Central memory CD4-positive, alpha-beta T cell (primary cell): ENCODE measurements at regions not wholly inside any gene's neighbourhood (a gene's known extent, or its start where the extent isn't known, plus 50 kb on each side); places are given as distances from the start of the nearest gene placed in this dataset.
"Not testable (repeated sequence)": the region's sequence is repeated elsewhere in the genome, so short reads cannot be mapped to it uniquely, and the experiment has no call there.

ENCODE experiments used
- DNase-seq: peaks from one replicate; pipeline ENCODE4 v3.0.0; 2022

DNA sequence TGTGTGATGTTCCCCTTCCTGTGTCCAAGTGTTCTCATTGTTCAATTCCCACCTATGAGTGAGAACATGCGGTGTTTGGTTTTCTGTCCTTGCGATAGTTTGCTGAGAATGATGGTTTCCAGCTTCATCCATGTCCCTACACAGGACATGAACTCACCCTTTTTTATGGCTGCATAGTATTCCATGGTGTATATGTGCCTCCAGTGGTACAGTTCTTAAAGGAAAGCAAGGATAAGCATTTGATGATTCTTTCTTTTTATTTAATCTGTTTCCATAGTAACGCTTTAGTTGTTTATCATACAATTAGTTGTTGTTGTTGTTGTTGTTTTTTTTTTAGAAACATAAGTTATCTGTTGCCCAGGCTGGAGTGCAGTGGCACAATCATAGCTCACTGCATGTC, 133.1 kb downstream of the TSEN15 start:
- not testable (repeated sequence) for DNase-seq

DNA sequence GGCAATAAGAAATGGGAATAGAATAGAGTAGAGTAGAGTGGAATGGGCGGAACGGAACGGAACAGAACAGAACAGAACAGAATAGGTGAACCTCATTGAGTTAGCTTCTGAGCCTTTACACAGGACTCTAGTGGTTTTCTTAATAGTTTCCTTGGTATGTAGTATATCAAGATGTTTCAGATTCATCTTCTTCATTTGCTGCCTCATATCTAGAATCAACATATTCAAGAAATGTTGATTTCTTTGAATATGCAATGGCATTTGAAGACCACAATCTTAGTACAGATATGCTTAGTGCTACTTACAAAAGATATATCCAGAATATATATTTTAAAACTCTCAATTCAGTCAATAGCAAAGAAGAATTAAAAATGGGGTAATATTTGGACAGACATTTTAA, 133.8 kb downstream of the TSEN15 start:
- no peak for DNase-seq

DNA sequence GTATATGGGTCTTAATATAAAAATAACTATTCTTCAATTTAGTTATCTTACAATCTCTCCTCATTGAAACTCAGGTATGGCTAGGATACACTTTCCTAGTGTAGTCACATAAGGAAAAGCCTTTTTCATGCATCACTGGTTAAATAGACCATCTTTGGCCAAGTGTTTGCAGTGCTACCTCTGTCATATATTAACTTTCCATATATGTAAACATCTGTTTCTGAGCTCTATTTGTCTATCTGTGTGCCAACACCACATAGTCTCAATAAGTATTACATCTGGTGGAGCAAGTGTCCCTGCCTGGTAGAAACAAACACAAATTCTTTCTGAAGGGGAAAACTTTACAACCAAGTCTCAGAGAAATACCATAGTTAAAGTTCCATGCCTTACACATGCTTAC, 134.6 kb downstream of the TSEN15 start:
- no peak for DNase-seq

DNA sequence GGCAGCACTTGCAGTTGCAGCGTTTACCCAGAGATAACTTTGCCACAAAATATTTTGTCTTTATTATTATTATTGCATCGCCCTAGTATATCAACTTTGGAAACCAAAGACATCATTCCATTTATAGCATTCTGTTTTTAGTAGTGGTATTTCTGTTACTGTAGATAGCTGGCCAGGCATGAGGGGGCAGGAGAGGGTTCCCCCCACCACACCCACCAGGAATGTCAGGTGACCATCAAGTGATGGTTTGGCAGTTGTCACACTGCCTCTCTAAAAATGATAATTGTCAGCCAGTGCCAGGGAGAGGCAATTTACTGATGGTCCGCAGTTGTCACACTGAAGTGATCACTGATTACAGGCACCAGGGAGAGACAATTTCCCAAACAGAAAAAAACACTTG, 135.6 kb downstream of the TSEN15 start:
- DNase-seq: no peak

DNA sequence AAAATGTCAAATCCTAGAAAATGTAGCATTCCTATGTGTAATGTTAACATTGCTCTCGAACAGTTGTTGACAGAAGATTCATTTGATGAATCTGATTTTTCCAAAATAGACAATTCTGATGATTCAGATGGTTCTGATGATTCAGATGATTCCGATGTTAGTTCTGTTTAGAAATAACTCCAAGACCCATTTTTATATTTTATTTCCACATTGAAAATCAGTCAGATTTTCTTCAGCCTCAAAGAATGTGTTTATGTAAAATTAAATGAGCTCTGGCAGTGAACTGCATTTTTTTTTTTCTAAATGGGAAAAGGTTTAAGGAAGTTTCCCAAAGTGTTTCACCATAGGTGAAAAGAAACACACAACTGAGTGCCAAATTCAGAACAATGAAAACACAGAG, 136.5 kb downstream of the TSEN15 start:
- DNase-seq: no peak

DNA sequence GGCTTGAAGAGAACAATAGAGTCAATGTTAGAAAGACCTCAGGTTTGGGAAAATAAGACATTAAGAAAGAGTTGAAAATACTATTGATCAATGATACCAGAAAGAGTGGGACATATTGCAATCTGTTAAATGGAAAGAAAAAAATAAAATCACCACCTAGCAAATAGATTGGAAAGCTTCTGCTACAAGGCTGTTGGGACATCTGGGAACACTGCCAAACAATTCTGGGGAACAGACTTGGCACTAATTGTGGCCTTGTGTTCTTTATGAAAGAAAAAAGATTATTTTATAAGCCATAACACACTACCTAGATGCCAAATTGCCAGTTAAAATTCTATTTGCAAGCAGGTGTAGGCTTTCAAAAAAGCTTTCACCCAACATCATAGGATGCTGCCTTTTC, 137.8 kb downstream of the TSEN15 start:
- DNase-seq: no peak

DNA sequence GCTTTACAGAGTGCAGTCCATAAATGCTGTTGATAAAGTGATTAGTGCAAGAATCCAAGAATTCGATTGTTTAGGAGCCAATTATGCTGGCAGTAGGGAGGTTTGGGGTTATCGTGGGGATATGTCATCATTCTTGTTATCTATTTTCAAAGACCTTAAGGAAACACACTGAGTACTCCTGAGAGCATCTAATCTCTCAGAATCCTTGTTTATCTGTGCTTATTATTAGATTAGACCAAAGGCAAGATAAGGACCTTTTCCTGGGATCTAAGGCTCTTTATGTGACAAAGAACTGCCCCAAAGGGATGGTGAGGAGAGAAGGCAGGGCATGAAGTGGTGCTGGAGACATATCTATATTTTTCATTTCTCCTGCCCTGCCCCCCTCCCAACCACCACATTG, 139.1 kb downstream of the TSEN15 start:
- DNase-seq: no peak

DNA sequence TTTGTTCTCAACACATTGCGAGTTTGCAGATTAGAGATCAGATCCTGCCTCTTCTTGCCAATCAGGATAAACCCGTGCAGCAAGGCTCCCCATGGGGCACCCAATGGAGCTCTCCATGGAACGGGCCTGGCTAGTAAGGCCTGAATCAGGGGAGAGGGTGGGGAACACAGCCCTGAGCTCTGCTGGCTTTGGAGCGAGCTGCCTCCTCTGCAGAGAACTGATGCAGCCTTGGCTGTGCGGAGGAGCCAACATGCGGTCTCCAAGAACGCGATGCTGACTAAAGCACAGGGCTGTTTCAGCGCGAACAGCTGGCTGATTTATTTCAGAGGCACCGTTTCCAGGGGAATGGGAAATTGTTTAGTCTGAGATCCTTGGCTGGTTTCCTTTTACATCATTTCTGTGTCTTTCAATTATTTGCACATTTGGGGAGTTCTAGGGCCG, 139.7 kb downstream of the TSEN15 start:
- no peak for DNase-seq

DNA sequence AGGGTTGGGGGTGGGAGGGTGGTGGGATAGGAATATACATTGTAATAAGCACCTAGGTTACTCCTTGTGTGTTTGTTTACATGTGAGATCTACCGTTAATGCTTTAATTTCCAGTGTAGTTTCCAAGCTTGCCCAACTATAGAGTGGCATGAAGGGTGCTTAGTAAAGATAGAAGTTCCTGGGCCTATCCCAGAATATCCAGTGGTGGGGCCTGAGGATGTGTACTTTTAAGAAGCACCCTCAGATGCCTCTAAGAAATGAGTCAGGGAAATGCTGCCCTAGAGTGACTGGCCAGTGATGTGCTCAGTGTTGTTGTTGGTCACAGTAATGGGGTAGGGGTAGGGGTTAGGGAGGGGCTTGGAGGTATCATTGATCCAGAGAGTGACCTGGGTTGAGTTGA, 141.3 kb downstream of the TSEN15 start:
- no peak for DNase-seq

DNA sequence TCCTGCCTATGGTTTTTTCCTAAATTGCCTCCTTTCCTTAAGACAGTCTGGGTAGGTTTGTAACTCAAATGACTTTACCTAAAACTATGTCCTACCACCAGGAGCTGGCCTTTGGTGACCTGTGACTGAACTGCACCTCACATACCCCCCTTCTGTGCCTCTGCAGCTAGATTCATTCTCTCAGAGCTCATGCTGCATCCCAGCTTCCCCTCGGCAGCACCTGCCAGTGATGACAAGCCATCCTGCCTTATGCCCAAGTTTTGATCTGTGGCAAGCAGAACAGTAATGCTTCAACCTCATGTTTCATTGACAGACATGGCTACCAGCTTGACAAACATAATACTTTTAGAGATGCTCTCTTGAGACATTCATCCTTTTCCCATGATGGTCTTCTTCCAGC, 141.9 kb downstream of the TSEN15 start:
- DNase-seq: no peak

DNA sequence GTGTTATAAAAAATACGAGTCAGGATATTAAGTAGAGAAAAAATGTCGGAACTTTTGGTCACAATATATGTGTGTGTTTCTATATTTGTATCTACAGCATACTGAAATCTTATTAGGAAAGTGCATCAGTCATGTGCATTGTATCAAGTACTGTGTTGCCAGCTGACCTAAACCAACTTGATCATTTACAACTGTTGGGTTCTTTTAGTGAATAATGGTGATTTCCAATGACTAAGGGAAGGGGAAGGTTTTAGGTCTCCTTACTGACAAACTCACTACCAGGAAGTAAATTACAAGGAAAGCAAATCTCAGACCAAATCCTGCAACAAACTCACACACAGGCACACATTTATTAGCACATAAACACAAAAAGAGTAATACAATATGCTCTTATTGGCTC, 142.7 kb downstream of the TSEN15 start:
- DNase-seq: no peak

DNA sequence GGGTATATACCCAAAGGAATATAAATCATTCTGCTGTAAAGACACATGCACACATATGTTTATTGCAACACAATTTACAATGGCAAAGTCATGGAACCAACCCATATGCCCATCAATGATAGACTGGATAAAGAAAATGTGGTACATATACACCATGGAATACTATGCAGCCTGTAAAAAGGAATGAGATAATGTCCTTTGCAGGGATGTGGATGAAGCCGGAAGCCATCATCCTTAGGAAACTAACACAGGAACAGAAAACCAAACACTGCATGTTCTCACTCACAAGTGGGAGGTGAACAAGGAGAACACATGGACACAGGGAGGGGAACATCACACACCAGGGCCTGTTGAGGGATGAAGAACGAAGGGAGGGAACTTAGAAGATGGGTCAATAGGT, 144.2 kb downstream of the TSEN15 start:
- DNase-seq: not testable (repeated sequence)

DNA sequence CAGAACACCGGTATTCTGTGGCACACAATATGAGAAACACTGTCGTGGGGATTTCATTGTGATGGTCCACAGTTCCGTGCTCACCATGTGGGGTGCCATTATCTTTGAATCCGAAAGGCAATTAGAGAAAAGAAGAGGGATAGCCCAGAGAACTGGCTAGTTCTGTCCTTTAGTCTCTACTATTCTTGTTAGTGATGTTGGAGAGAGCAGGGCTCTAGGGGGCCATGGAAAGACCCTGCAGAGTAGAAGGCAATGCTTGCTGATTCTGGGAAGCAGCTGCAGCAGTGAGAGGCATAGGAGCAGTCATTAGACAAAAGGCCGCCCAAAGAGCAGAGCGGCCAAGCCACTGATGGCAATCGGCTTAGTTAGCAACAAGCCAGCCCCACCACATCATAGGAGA, 146.3 kb downstream of the TSEN15 start:
- no peak for DNase-seq

DNA sequence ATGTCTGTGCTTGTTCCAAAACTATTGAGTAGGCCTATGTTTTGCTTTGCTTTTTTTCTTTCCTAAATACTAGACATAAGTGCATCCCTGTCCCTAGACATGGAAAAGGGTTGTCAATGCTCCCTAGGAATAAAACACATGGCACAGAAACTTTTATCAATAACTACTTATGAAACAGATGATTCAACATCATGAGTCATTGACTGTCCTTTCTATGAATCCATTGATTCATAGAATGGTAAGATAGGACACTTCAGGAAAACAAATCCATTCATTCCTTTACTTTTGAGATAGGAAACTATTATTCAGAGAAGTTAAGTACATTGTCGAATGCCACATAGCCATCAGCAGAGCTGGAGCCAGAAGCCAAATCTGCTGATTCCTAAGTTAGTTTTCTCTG, 147.5 kb downstream of the TSEN15 start:
- DNase-seq: no peak

DNA sequence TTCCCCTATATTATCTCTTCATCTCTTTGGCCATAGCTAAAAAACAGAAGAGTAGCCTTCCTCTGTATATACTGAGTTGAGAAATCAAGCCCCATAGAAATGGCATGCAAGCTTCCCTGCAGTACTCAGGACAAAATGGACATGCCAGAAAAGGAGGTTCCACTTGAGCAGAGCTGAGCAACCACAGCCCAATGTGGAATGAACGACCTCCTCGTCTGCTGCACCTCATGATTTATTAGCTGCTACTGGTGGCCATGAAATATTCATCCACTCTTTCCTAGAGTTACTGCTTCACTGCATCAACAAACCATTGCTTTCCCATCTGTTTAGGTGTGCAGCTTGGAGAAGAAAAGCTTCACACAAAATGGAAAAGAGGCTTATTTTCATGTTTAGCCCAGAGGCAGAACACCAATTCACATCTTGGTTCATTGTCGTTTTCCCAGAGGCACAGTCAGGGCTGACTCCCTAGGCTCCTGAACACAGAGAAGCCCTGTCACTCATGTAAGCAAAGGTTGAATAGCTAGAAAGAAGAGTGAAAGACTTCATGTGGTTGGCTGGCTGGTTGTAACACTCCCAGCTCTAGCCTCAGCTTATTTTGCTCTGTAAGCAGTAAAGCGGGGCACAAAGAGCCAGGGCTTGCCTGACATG, 148.0 kb downstream of the TSEN15 start:
- no peak for DNase-seq

DNA sequence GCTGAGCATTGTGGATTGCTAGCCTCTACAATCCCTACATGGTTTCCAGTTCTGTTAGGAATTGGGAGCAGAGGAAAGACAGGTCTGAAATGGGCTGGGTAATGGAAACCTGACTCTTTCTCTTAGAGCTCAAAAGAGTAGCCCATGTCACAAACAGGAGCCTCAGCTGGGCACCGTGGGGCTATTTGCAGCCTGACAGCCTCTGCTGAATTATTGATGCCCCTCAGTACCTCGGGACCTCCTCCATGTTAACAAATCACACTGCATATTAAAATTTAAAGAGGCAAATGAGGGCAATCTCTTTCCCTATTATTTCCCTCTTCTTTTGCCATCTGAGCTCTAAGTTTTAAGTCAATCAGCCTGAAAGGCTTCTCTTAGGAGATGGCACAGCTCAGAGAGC, 157.1 kb downstream of the TSEN15 start:
- no peak for DNase-seq

DNA sequence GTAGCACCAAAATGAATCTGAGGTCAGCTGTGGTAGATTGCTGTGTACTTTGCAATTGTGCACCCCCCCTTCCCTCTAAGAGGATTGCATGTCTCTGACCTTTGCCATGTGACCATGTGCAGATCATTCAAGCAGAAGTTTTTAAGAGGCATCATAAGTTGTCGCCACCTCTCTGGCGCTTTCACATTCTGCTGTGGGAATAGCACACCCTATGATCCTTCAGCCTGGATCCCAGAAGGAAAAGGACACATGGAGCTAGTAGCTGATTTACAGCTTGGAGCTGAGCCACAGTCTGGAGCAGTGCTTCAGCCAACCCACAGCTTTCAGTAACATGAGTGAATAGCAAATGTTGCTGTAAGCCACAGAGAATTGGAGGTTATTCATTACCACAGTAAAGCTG, 158.5 kb downstream of the TSEN15 start:
- DNase-seq: no peak

DNA sequence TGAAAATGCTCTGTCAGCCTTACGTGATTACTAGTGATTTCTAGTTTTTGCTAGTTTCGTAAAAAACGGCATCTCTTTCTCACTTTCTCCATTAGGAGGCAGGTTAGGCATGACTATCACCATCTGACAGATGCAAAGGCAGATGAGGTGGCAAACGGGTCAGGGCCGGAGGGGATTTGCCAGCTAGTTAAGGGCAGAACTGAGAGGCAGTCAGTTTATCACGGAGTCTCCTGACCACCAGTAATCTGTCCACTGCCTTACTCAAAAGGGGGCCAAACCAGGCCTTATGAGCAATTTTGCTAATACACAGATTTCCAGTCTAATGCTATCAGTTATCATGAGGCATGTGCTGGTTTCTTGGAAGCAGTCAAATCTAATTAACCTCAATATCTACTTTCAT, 159.3 kb downstream of the TSEN15 start:
- no peak for DNase-seq

DNA sequence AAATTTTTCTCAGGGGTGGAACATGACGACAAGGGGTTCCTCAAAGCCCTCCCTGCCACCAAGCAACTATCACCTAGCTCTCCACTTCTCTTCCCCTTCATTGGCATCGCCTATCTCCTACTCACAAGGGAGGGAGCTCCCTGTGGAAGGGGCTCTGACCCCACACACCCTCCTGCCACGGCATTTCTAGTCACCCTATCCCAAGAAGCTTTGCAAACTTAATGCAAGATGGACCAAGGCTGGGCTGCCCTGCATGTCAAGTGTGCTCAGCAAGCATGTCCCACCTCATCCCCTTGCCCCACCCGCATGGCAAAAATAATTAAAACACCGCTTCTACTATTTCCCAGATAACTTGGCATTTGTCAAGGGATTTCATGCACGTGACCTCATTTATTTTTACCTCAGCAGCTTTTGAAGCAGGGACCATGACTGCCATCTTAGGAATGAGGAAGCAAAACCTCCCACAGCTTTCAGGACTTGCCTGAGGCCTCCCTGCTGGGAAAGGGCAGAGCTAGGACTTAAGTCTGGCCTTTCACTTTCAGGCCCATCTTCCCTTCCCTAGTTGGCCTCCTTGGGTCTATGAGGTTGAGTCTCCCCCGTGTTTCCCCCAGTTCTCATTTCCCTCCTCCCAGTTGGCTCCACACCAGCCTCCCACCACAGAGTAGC, 161.3 kb downstream of the TSEN15 start:
- DNase-seq: no peak

DNA sequence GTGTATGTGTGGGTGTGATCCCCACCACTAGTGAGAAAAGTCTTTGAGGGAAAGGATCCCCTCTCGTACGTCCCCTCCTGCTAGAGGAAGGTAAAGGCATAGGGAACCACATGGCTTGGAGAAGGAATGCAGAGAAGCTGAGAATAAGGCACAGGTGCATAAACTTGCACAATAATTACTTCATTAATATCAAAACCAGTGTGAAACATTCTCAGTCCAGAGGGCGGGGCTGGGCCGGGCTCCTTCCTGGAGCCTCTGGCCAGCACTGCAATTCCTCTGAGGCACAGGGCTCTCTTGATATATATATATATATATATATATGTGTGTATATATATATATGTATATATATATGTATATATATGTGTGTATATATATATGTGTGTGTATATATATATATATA, 162.6 kb downstream of the TSEN15 start:
- DNase-seq: no peak

DNA sequence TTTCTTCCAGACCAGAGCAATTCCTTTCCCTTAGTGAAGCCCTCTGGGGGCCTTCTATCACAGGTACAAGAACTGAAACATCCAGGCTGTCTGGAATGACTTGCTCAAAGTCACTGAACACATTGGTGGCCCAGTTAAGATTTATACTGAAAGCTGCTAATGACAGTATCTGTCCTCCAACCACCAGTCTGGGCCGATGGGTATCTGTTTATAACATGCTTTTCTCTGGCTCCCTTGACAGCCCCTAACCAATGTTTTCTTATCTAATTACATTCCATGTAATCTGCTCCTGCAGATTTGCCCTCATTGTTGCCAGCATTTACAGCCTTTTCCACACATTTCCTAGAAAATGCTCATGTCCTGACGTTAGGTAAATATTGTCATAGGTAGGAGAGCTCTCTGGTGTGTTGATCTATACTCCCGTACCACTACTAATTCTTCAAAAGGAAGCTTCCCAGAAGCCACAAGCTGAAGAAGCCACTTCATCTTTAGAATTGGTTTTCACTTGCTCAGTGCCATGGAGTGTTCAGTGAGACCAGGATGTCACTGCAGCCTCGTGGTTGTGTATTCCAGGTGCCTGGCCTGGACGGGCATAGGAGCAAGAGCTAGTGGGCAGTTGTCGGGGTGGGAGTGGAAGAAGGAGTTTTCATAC, 163.9 kb downstream of the TSEN15 start:
- no peak for DNase-seq

DNA sequence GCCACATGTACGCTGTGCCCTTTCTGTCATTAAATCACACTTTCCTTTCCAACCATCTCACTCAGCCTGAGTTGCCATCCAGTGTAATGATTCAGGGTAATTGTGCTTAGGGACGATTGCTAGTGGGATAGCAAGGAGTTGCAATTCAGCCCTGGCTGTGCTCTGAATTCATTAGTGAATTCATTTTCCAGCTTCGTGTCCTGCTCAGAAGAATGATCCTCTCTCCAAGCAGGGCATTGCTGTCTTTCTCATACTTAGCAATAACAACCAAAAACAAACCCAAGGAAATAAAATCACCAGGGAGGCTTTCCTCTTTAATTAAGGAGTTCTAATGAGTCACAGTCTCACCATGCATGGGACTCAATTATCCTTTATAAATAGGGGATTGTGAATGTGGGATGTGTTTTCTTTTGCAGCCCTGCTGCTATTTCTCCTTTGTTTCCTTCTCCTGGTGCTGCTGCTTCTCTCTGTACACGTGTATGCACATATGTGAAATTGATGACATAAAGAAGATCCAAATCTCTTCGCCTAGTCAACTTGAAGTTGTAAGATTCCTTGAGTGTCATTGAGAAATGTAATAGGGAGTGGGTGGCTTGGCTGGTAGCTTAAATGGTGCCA, 167.0 kb downstream of the TSEN15 start:
- DNase-seq: no peak

DNA sequence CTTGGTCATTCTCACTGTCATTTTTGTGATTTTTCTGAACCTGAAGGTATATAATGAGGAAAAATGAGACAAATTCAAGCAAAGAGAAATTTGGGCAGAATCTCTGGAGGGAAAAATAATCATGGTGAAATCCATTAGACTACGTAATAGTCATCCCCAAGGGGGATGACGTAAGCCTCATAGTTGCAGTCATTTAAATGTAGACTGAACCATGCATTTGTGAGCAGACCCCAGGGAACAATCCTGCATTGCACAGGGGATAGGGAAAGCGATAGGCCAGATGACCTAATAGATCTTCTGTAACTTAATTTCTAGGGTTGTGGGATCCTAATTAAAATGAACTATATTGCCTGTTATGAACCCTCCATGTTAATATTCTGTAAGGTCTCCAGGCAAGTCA, 167.4 kb upstream of the C1orf21 start:
- DNase-seq: no peak

DNA sequence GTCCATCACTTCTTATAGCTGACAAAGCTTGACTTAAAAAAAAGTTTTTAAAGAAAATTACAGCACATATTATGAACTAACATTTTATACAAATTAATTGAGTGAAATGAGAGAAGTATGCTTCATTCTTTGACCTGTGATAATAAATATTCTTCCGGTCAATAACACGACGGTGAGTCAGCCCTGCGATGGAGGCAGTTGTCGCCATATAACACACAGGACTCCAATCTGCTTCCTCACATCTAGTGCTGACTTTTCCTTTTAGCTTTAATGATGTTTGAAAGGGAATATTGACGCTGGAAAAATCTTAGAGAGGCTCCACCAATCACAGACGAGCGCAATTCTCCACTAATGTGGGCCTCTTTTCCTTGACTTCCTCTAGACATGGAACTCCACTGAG, 166.9 kb upstream of the C1orf21 start:
- DNase-seq: no peak
